ENCODE measurements at regions not wholly inside any gene's neighbourhood (a gene's known extent, or its start where the extent isn't known, plus 50 kb on each side); places are given as distances from the start of the nearest gene placed in this dataset.
A peak's percentile ranks its signal among the peaks of the same experiment; 100 is the strongest.

DNA sequence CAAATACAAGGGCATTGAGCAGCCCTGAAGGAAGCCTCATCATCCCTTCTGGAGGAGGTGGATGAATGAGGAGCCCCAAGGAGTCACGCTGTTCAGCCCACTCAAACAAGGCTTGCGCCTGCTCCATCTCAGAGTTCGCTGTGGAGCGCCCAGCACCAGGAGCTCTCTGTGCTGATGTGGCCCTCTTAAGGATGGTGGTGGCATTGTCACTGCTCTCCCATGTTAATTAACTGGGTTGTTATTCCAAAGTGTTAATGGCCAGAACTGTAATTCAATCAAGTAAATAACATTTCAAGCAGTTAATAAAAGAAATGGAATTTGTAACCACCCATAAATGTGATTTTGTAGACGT lies 726.0 kb upstream of the RAB6C start:
- TF ChIP-seq, protein P1, sequence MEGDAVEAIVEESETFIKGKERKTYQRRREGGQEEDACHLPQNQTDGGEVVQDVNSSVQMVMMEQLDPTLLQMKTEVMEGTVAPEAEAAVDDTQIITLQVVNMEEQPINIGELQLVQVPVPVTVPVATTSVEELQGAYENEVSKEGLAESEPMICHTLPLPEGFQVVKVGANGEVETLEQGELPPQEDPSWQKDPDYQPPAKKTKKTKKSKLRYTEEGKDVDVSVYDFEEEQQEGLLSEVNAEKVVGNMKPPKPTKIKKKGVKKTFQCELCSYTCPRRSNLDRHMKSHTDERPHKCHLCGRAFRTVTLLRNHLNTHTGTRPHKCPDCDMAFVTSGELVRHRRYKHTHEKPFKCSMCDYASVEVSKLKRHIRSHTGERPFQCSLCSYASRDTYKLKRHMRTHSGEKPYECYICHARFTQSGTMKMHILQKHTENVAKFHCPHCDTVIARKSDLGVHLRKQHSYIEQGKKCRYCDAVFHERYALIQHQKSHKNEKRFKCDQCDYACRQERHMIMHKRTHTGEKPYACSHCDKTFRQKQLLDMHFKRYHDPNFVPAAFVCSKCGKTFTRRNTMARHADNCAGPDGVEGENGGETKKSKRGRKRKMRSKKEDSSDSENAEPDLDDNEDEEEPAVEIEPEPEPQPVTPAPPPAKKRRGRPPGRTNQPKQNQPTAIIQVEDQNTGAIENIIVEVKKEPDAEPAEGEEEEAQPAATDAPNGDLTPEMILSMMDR (conservative IDR thresholded peaks at IDR 0.05; ENCODE audit: low read depth, low read length) = 0 out of 2 replicates have a peak, but pooled peaks have one; percentile 19
- no peak for TF ChIP-seq EZH2 (IDR thresholded peaks at IDR 0.05; ENCODE audit: low read length, unreplicated experiment)
- TF ChIP-seq EZH2phosphoT487 (IDR thresholded peaks at IDR 0.05; ENCODE audit: borderline replicate concordance, low read length) = no peak
